Ovary (tissue), 7 donors: ENCODE measurements at regions not wholly inside any gene's neighbourhood (a gene's known extent, or its start where the extent isn't known, plus 50 kb on each side); places are given as distances from the start of the nearest gene placed in this dataset.

Experiments used
- DNase-seq, 5 donors: peaks; one replicate each; pipeline ENCODE4 v3.0.0-alpha.2; 2019 to 2020
- H3K27ac ChIP-seq, 2 donors: fragments of 200-600 bp; one replicate each; pipeline versions ENCODE4 v1.5.1 to v1.8.0; 2019 to 2022
- H3K27me3 ChIP-seq: fragments of 200-600 bp; one replicate; pipeline ENCODE4 v1.8.0; 2022
- H3K36me3 ChIP-seq: fragments of 200-600 bp; sonication (generic); one replicate; pipeline ENCODE4 v1.5.1; 2019
- H3K4me1 ChIP-seq: one replicate; pipeline ENCODE4 v1.8.1; 2013; ENCODE audit warnings: mild to moderate bottlenecking, moderate library complexity; ENCODE audit not compliant: insufficient read depth
- H3K4me3 ChIP-seq: fragments of 200-600 bp; sonication (generic); one replicate; pipeline ENCODE4 v1.5.1; 2017
- H3K9me3 ChIP-seq, 2 donors: fragments of 200-600 bp in 1 of 2; sonication (generic) in 1 of 2; one replicate each; pipeline versions ENCODE4 v1.5.1 to v1.8.1; 2013 to 2019; ENCODE audit warnings: mild to moderate bottlenecking in 1 of 2, moderate library complexity in 1 of 2
- CTCF ChIP-seq, 3 donors: fragments of 450-650 bp in 2 of 3; fragments of 200-600 bp in 1 of 3; IDR thresholded peaks; one replicate each; pipeline versions ENCODE4 v1.5.1 to v1.8.0; 2016 to 2022; ENCODE audit warnings: antibody characterized with exemption in 3 of 3, mild to moderate bottlenecking in 1 of 3
- EP300 ChIP-seq: sonication (generic); formaldehyde crosslinking; IDR thresholded peaks from one replicate; pipeline ENCODE4 v1.6.1; 2017; ENCODE audit warnings: antibody characterized with exemption
- POLR2A ChIP-seq: fragments of 450-650 bp; IDR thresholded peaks from one replicate; pipeline ENCODE4 v1.6.1; 2017; ENCODE audit warnings: antibody characterized with exemption, mild to moderate bottlenecking, moderate library complexity
- WGBS, 3 donors: extraction: QIAGEN DNeasy Blood & Tissue Kit in 1 of 3; methylation state at CpG; one replicate each; pipeline versions ENCODE4 v1.1.5 to v1.1.7; 2013 to 2017; 5-methylcytosine and 5-hydroxymethylcytosine counted together
- intact Hi-C, 4 donors: fragments of 100-400 bp; cut with DNase I; formaldehyde crosslinking; loops; one replicate each; pipeline versions ENCODE4 v1.11.0 to v1.15.1; 2022 to 2023
- donor health status: DM: no; HTN: no; CAD: no; lungs with moderate emphysema.
- donor health status: DM: no; HTN: no; CAD: no.
- donor health status: Bipolar disorder and iron deficiency.
- donor health status: DM: no; HTN: no; CAD: no.
- donor health status: DM: yes; HTN: yes; CAD: no.

DNA sequence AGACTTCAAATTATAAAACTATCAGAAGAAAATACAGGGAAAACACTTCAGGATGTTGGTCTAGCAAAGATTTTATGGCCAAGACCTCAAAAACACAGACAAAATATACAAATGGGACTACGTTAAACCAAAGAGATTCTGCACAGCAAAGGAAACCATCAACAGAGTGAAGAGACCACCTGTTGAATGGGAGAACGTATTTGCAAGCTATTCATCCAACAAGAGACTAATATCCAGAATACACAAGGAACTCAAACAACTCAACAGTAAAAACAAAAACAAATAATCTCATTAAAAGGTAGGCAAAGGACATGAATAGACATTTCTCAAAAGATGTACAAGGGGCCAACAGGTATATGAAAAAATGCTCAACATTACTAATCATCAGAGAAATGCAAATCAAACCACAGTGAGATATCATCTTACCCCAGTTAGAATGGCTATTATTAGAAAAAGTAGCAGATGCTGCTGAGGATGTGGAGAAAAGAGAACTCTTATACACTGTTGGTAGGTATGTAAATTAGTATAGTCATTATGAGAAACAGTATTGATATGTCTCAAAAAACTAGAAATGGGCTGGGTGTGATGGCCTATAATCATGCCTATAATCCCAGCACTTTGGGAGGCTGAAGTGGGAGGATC is 112.6 kb downstream of the LRIG2 start:
- intact Hi-C loops = no loop called here
- TF ChIP-seq EP300 (no peak), CTCF (IDR thresholded peaks at IDR 0.05) (no peak), POLR2A (no peak)

GRCh38 chr1:113190078-113190477 is 117.1 kb downstream of the LRIG2 start:
- Histone ChIP-seq H3K36me3 (no peaks in the 10 kb centered on the region), H3K4me1 (no peaks in the 10 kb centered on the region), H3K27ac (no peak overlapping the region), H3K27me3 (no peaks in the 10 kb centered on the region), H3K9me3 (no peaks in the 10 kb centered on the region), H3K4me3 (no peak overlapping the region)
- intact Hi-C loops = no loop called here
- TF ChIP-seq POLR2A (no peak), CTCF (IDR thresholded peaks at IDR 0.05) (no peak), EP300 (no peak)
- no peak for DNase-seq
- 69 to 75% (median 71%) methylated on average over 3 of the region's 3 CpGs for WGBS, 3 donors

More for the DNA sequence above, 112.6 kb downstream of the LRIG2 start:
- no peaks in the 10 kb centered on the region for H3K36me3 ChIP-seq
- 88 to 90% (median 88%) methylated on average over 2 of the region's 2 CpGs for WGBS, 3 donors
- H3K9me3 ChIP-seq = no peaks in the 10 kb centered on the region
- no peak overlapping the region for H3K4me3 ChIP-seq
- no peak overlapping the region for H3K27ac ChIP-seq
- H3K27me3 ChIP-seq = no peaks in the 10 kb centered on the region
- no peaks in the 10 kb centered on the region for H3K4me1 ChIP-seq
- no peak for DNase-seq

DNA sequence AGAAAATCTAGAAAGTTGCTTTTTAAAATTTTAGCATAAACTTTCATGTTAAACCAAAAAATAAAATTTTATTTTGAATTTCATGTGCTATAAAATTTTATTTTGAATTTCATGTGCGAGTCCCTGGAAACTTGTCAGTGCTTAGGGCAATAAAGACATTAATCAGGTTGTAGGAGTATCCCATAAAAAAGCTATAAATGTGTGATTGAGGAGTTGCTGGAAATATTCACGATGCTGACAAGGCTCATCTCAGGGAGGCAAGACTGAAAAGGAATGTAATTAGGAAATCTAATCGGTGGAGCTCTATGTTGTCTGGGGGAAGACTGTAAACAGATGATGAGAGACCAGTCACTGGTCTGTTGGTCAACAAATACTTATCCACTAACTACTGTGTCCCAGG is 117.9 kb downstream of the LRIG2 start:
- no peak overlapping the region for H3K27ac ChIP-seq
- DNase-seq = no peak
- no peaks in the 10 kb centered on the region for H3K4me1 ChIP-seq
- 12 to 20% (median 18%) methylated on average over 3 of the region's 3 CpGs for WGBS, 3 donors
- TF ChIP-seq CTCF (IDR thresholded peaks at IDR 0.05) (no peak), EP300 (no peak)
- intact Hi-C loops = no loop called here
- H3K36me3 ChIP-seq = no peaks in the 10 kb centered on the region
- H3K4me3 ChIP-seq = no peak overlapping the region
- H3K9me3 ChIP-seq = no peaks in the 10 kb centered on the region
- no peaks in the 10 kb centered on the region for H3K27me3 ChIP-seq

DNA sequence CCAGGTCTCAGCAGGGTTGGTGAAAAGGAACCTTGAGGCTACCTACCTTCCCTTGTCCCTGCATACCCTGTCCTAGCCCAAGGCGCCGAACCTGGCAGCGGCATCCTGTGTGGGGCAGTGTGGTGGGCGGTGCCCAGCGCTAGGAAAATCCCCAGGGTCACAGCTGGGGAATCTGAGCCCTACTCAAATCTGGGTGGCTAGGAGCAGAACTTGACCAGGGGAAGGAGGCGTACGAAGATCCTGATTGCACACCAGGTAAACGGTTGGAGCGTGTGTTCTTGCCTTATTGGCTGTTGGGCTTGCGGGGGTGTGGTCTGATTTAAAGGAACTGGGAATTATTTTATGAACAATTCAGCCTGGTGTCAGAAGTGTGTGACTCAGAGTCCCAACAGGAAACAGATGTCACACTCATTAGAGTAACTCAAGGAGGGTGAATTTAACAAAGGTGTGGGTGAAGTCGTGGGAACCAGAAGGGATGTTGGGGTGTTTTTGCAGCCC is 118.6 kb downstream of the LRIG2 start:
- H3K4me1 ChIP-seq = no peaks in the 10 kb centered on the region
- WGBS, 3 donors = 91 to 92% (median 91%) methylated on average over 11 of the region's 11 CpGs

More for the DNA sequence above, 118.6 kb downstream of the LRIG2 start:
- Histone ChIP-seq H3K27ac (no peak overlapping the region), H3K4me3 (no peak overlapping the region), H3K9me3 (no peaks in the 10 kb centered on the region), H3K27me3 (no peaks in the 10 kb centered on the region), H3K36me3 (no peaks in the 10 kb centered on the region)
- no peak for DNase-seq
- intact Hi-C loops = no loop called here
- TF ChIP-seq CTCF (IDR thresholded peaks at IDR 0.05) (no peak), POLR2A (no peak), EP300 (no peak)
